GM18519 (cell line): ENCODE measurements at regions not wholly inside any gene's neighbourhood (a gene's known extent, or its start where the extent isn't known, plus 50 kb on each side); places are given as distances from the start of the nearest gene placed in this dataset.

Source experiments
- ATAC-seq: cut with Tn5 transposase; IDR thresholded peaks from one replicate; pipeline ENCODE4 v1.9.1; 2021; ENCODE audit warnings: mild to moderate bottlenecking, moderate library complexity; ENCODE audit not compliant: unreplicated experiment, low FRiP score

GRCh38 chr5:56449071-56449640 lies 216.0 kb upstream of the ANKRD55 start:
- no peak for ATAC-seq

- no peak for ATAC-seq
These were observed 214.5 kb upstream of the ANKRD55 start for GRCh38 chr5:56447656-56448055.

- no peak for ATAC-seq
These were observed 214.1 kb upstream of the ANKRD55 start for GRCh38 chr5:56447232-56447631.

GRCh38 chr5:56446728-56447127 lies 213.6 kb upstream of the ANKRD55 start:
- no peak for ATAC-seq

- no peak for ATAC-seq
These were observed 210.7 kb upstream of the ANKRD55 start for GRCh38 chr5:56443826-56444225.

- ATAC-seq, result no peak
These were observed 208.0 kb upstream of the ANKRD55 start for GRCh38 chr5:56440871-56441740.

- no peak for ATAC-seq
These were observed 201.9 kb upstream of the ANKRD55 start for GRCh38 chr5:56434986-56435385.

GRCh38 chr5:56433039-56433617 lies 200.0 kb upstream of the ANKRD55 start:
- no peak for ATAC-seq

GRCh38 chr5:56432321-56432720 lies 199.2 kb upstream of the ANKRD55 start:
- no peak for ATAC-seq

- no peak for ATAC-seq
These were observed 197.3 kb upstream of the ANKRD55 start for GRCh38 chr5:56430422-56430821.

GRCh38 chr5:56429110-56429561 lies 196.0 kb upstream of the ANKRD55 start:
- no peak for ATAC-seq

GRCh38 chr5:56426693-56427092 lies 193.6 kb upstream of the ANKRD55 start:
- no peak for ATAC-seq

GRCh38 chr5:56422076-56422762 lies 189.1 kb upstream of the ANKRD55 start:
- no peak for ATAC-seq

GRCh38 chr5:56421246-56422075 lies 188.3 kb upstream of the ANKRD55 start:
- ATAC-seq, result no peak

GRCh38 chr5:56420323-56420722 lies 187.2 kb upstream of the ANKRD55 start:
- ATAC-seq, result no peak

- no peak for ATAC-seq
These were observed 186.5 kb upstream of the ANKRD55 start for GRCh38 chr5:56419667-56420066.

GRCh38 chr5:56415356-56415765 lies 182.2 kb upstream of the ANKRD55 start:
- ATAC-seq, result peak; percentile 74

- ATAC-seq, result no peak
These were observed 180.9 kb upstream of the ANKRD55 start for GRCh38 chr5:56414066-56414465.

- ATAC-seq, result no peak
These were observed 180.4 kb upstream of the ANKRD55 start for GRCh38 chr5:56413546-56413945.
